Spleen (tissue), 11 donors: ENCODE measurements at regions not wholly inside any gene's neighbourhood (a gene's known extent, or its start where the extent isn't known, plus 50 kb on each side); places are given as distances from the start of the nearest gene placed in this dataset.

ENCODE experiments used
- DNase-seq: peaks from one replicate; pipeline ENCODE4 v3.0.0-alpha.2; 2020
- H3K27ac ChIP-seq, 8 donors: fragments of 200-600 bp; sonication (generic) in 7 of 8; 1 replicate in 4 of 8; 2 replicates in 4 of 8; pipeline versions ENCODE4 v1.5.0 to v1.8.0; 2016 to 2021; ENCODE audit warnings: inconsistent platforms in 4 of 8, mild to moderate bottlenecking in 4 of 8, moderate library complexity in 1 of 8
- H3K27me3 ChIP-seq, 7 donors: fragments of 200-600 bp; sonication (generic) in 6 of 7; replicated peaks in 1 of 7; 1 replicate in 4 of 7; 2 replicates in 3 of 7; pipeline versions ENCODE4 v1.5.0 to v1.8.0; 2016 to 2021; ENCODE audit warnings: inconsistent platforms in 3 of 7, mild to moderate bottlenecking in 1 of 7
- H3K36me3 ChIP-seq, 6 donors: fragments of 200-600 bp; sonication (generic) in 5 of 6; 1 replicate in 4 of 6; 2 replicates in 2 of 6; pipeline versions ENCODE4 v1.5.0 to v1.8.0; 2016 to 2021; ENCODE audit warnings: inconsistent platforms in 2 of 6
- H3K4me1 ChIP-seq, 6 donors: fragments of 200-600 bp; sonication (generic) in 5 of 6; 1 replicate in 3 of 6; 2 replicates in 3 of 6; pipeline versions ENCODE4 v1.5.0 to v1.8.0; 2016 to 2021; ENCODE audit warnings: inconsistent platforms in 3 of 6
- H3K4me3 ChIP-seq, 8 donors: fragments of 200-600 bp; sonication (generic) in 7 of 8; 1 replicate in 4 of 8; 2 replicates in 4 of 8; pipeline versions ENCODE4 v1.5.0 to v1.8.0; 2016 to 2021; ENCODE audit warnings: inconsistent platforms in 4 of 8, mild to moderate bottlenecking in 4 of 8, moderate library complexity in 2 of 8
- H3K9me3 ChIP-seq, 8 donors: fragments of 200-600 bp; sonication (generic) in 7 of 8; 1 replicate in 4 of 8; 2 replicates in 4 of 8; pipeline versions ENCODE4 v1.5.0 to v1.8.0; 2016 to 2021; ENCODE audit warnings: inconsistent platforms in 4 of 8
- CTCF ChIP-seq, 11 experiments: fragments of 200-600 bp in 7 of 11; fragments of 450-650 bp in 4 of 11; sonication (generic) in 4 of 11; IDR thresholded peaks in 8 of 11; conservative IDR thresholded peaks in 3 of 11; 1 replicate in 7 of 11; 2 replicates in 4 of 11; pipeline versions ENCODE4 v1.4.0 to v1.8.0; 2016 to 2021; ENCODE audit warnings: antibody characterized with exemption in 11 of 11, inconsistent platforms in 4 of 11, mild to moderate bottlenecking in 1 of 11
- POLR2A ChIP-seq, 3 donors: fragments of 450-650 bp; IDR thresholded peaks; one replicate each; pipeline ENCODE4 v1.5.1; 2017; ENCODE audit warnings: antibody characterized with exemption in 3 of 3, mild to moderate bottlenecking in 1 of 3
- POLR2AphosphoS5 ChIP-seq, 3 donors: sonication (generic); formaldehyde crosslinking; IDR thresholded peaks; one replicate each; pipeline ENCODE4 v1.5.1; 2017; ENCODE audit warnings: antibody characterized with exemption in 3 of 3
- WGBS, 5 donors: extraction: QIAGEN DNeasy Blood & Tissue Kit in 3 of 5; methylation state at CpG; one replicate each; pipeline versions ENCODE4 v1.1.5 to v1.1.7; 2013 to 2018; 5-methylcytosine and 5-hydroxymethylcytosine counted together
- intact Hi-C: fragments of 100-400 bp; cut with DNase I; formaldehyde crosslinking; loops from one replicate; pipeline ENCODE4 v1.15.0; 2023; ENCODE audit warnings: low total_unique reads
- donor health status: healthy with polysubstance abuse.
- donor health status: DM: no; HTN: no; CAD: no; lungs with moderate emphysema.
- donor health status: DM: no; HTN: no; CAD: no.
- donor health status: Bipolar disorder and iron deficiency.
- donor health status: healthy.
- donor health status: DM: no; HTN: no; CAD: no.
- donor health status: DM: yes; HTN: yes; CAD: no.

GRCh38 chr10:8305876-8306652 lies 251.6 kb downstream of the GATA3 start:
- Histone ChIP-seq H3K4me1 (no peaks in the 10 kb centered on the region), H3K4me3 (no peak overlapping the region), H3K27ac (no peak overlapping the region), H3K27me3 (peaks cover 0 to 4% (median 0%) of the 10 kb centered on the region in 7 donors), H3K36me3 (no peaks in the 10 kb centered on the region), H3K9me3 (no peaks in the 10 kb centered on the region)
- WGBS, 5 donors, result 82 to 92% (median 87%) methylated on average over 9 of the region's 9 CpGs
- DNase-seq, result no peak
- intact Hi-C loops, result no loop called here
- TF ChIP-seq POLR2AphosphoS5 (IDR thresholded peaks at IDR 0.05) (no peak), CTCF (IDR thresholded peaks at IDR 0.05 in 8 of 11, conservative IDR thresholded peaks at IDR 0.05 in 3 of 11) (no peak), POLR2A (IDR thresholded peaks at IDR 0.05) (no peak)

GRCh38 chr10:8306685-8307364 lies 252.3 kb downstream of the GATA3 start:
- 77 to 92% (median 90%) methylated on average over 4 of the region's 4 CpGs for WGBS, 5 donors
- Histone ChIP-seq H3K27ac (no peak overlapping the region), H3K4me1 (no peaks in the 10 kb centered on the region), H3K36me3 (no peaks in the 10 kb centered on the region), H3K9me3 (no peaks in the 10 kb centered on the region), H3K27me3 (peaks cover 0 to 4% (median 0%) of the 10 kb centered on the region in 7 donors), H3K4me3 (no peak overlapping the region)
- TF ChIP-seq POLR2A (IDR thresholded peaks at IDR 0.05) (no peak), POLR2AphosphoS5 (IDR thresholded peaks at IDR 0.05) (no peak), CTCF (IDR thresholded peaks at IDR 0.05 in 8 of 11, conservative IDR thresholded peaks at IDR 0.05 in 3 of 11) (no peak)
- intact Hi-C loops, result no loop called here
- no peak for DNase-seq

GRCh38 chr10:8310930-8311329 lies 256.4 kb downstream of the GATA3 start:
- intact Hi-C loops, result no loop called here
- no peak overlapping the region for H3K27ac ChIP-seq
- H3K27me3 ChIP-seq, result peaks cover 0 to 3% (median 0%) of the 10 kb centered on the region in 7 donors
- no peak for DNase-seq
- no peak for TF ChIP-seq POLR2AphosphoS5 (IDR thresholded peaks at IDR 0.05)
- no peak for TF ChIP-seq POLR2A (IDR thresholded peaks at IDR 0.05)
- no peak for TF ChIP-seq CTCF (IDR thresholded peaks at IDR 0.05 in 8 of 11, conservative IDR thresholded peaks at IDR 0.05 in 3 of 11)
- 21 to 90% (median 65%) methylated on average over 2 of the region's 2 CpGs for WGBS, 5 donors
- no peaks in the 10 kb centered on the region for H3K4me1 ChIP-seq
- no peak overlapping the region for H3K4me3 ChIP-seq
- H3K36me3 ChIP-seq, result no peaks in the 10 kb centered on the region
- no peaks in the 10 kb centered on the region for H3K9me3 ChIP-seq

- Histone ChIP-seq H3K36me3 (no peaks in the 10 kb centered on the region), H3K27me3 (peaks cover 0 to 3% (median 0%) of the 10 kb centered on the region in 7 donors), H3K4me3 (no peak overlapping the region), H3K4me1 (no peaks in the 10 kb centered on the region), H3K27ac (no peak overlapping the region), H3K9me3 (no peaks in the 10 kb centered on the region)
- no peak for TF ChIP-seq POLR2AphosphoS5 (IDR thresholded peaks at IDR 0.05)
- TF ChIP-seq CTCF (IDR thresholded peaks at IDR 0.05 in 8 of 11, conservative IDR thresholded peaks at IDR 0.05 in 3 of 11), result no peak
- no peak for TF ChIP-seq POLR2A (IDR thresholded peaks at IDR 0.05)
- 90 to 94% (median 91%) methylated on average over 2 of the region's 2 CpGs for WGBS, 5 donors
- intact Hi-C loops, result no loop called here
- no peak for DNase-seq
Measured at GRCh38 chr10:8311526-8312070, 257.1 kb downstream of the GATA3 start.
